ENCODE measurements at regions not wholly inside any gene's neighbourhood (a gene's known extent, or its start where the extent isn't known, plus 50 kb on each side); places are given as distances from the start of the nearest gene placed in this dataset.

GRCh38 chr4:20041839-20042407 lies 209.8 kb upstream of the SLIT2 start:
- no peak overlapping the region for H4K8ac ChIP-seq (ENCODE audit: low read depth, low read length)
- no peak overlapping the region for H3K18ac ChIP-seq (ENCODE audit: low read length)
- no peak overlapping the region for H2BK120ac ChIP-seq (ENCODE audit: insufficient read depth, low read length, poor library complexity)
- H4K12ac ChIP-seq (ENCODE audit: low read depth, low read length), result no peak overlapping the region
- no peaks in the 10 kb centered on the region for H3K79me2 ChIP-seq (ENCODE audit: control insufficient read depth, insufficient read depth, low read length, poor library complexity)
- no peak overlapping the region for H3K4ac ChIP-seq (ENCODE audit: low read depth, low read length)
- H3K27me3 ChIP-seq (ENCODE audit: insufficient read depth, low read length), result no peaks in the 10 kb centered on the region
- H3K9me3 ChIP-seq (ENCODE audit: insufficient read depth, low read depth, low read length), result no peaks in the 10 kb centered on the region
- H3K23ac ChIP-seq (ENCODE audit: low read length), result no peak overlapping the region
- H2BK12ac ChIP-seq (ENCODE audit: low read length), result no peak overlapping the region
- WGBS (ENCODE audit: extremely low coverage, insufficient coverage, insufficient read length), result no CpG with 5 or more reads among the region's 2 CpGs
- H3K27ac ChIP-seq (ENCODE audit: low read depth, low read length), result no peak overlapping the region
- no peaks in the 10 kb centered on the region for H3K4me1 ChIP-seq (ENCODE audit: control insufficient read depth in 1 of 2, insufficient read depth in 2 of 2, low read length in 2 of 2)
- H3K79me1 ChIP-seq (ENCODE audit: low read length), result no peaks in the 10 kb centered on the region
- H2AK5ac ChIP-seq (ENCODE audit: low read length), result no peak overlapping the region
- no peak for DNase-seq
- no peak overlapping the region for H3K9ac ChIP-seq (ENCODE audit: low read length)
- H3K14ac ChIP-seq (ENCODE audit: low read length), result no peak overlapping the region
- no peak overlapping the region for H3K4me2 ChIP-seq (ENCODE audit: low read length)
- no peak overlapping the region for H2AFZ ChIP-seq (ENCODE audit: insufficient read depth, low read length, poor library complexity)
- H3K4me3 ChIP-seq (ENCODE audit: low read depth, low read length), result no peak overlapping the region
- H4K91ac ChIP-seq (ENCODE audit: low read depth, low read length), result no peak overlapping the region
- no peak overlapping the region for H2BK5ac ChIP-seq (ENCODE audit: low read depth, low read length, poor library complexity)
- no peaks in the 10 kb centered on the region for H3K36me3 ChIP-seq (ENCODE audit: control insufficient read depth in 1 of 2, insufficient read depth in 2 of 2, low read length in 2 of 2)

GRCh38 chr4:20037745-20038144 lies 214.0 kb upstream of the SLIT2 start:
- Histone ChIP-seq H3K4me1 (ENCODE audit: control insufficient read depth in 1 of 2, insufficient read depth in 2 of 2, low read length in 2 of 2) (no peaks in the 10 kb centered on the region), H3K14ac (ENCODE audit: low read length) (no peak overlapping the region), H3K4me2 (ENCODE audit: low read length) (no peak overlapping the region), H3K23ac (ENCODE audit: low read length) (no peak overlapping the region), H3K27me3 (ENCODE audit: insufficient read depth, low read length) (no peaks in the 10 kb centered on the region), H3K36me3 (ENCODE audit: control insufficient read depth in 1 of 2, insufficient read depth in 2 of 2, low read length in 2 of 2) (no peaks in the 10 kb centered on the region), H2BK12ac (ENCODE audit: low read length) (no peak overlapping the region), H2BK120ac (ENCODE audit: insufficient read depth, low read length, poor library complexity) (no peak overlapping the region), H3K4ac (ENCODE audit: low read depth, low read length) (no peak overlapping the region), H3K79me2 (ENCODE audit: control insufficient read depth, insufficient read depth, low read length, poor library complexity) (no peaks in the 10 kb centered on the region), H2AFZ (ENCODE audit: insufficient read depth, low read length, poor library complexity) (no peak overlapping the region), H4K12ac (ENCODE audit: low read depth, low read length) (no peak overlapping the region), H3K18ac (ENCODE audit: low read length) (no peak overlapping the region), H3K9ac (ENCODE audit: low read length) (no peak overlapping the region), H3K4me3 (ENCODE audit: low read depth, low read length) (no peak overlapping the region), H2BK5ac (ENCODE audit: low read depth, low read length, poor library complexity) (no peak overlapping the region), H2AK5ac (ENCODE audit: low read length) (no peak overlapping the region), H4K91ac (ENCODE audit: low read depth, low read length) (no peak overlapping the region), H4K8ac (ENCODE audit: low read depth, low read length) (no peak overlapping the region), H3K9me3 (ENCODE audit: insufficient read depth, low read depth, low read length) (no peaks in the 10 kb centered on the region), H3K79me1 (ENCODE audit: low read length) (no peaks in the 10 kb centered on the region), H3K27ac (ENCODE audit: low read depth, low read length) (no peak overlapping the region)
- no peak for DNase-seq
- no CpG with 5 or more reads among the region's 3 CpGs for WGBS (ENCODE audit: extremely low coverage, insufficient coverage, insufficient read length)

- Histone ChIP-seq H2AFZ (ENCODE audit: insufficient read depth, low read length, poor library complexity) (no peak overlapping the region), H2BK5ac (ENCODE audit: low read depth, low read length, poor library complexity) (no peak overlapping the region), H3K4me2 (ENCODE audit: low read length) (no peak overlapping the region), H4K8ac (ENCODE audit: low read depth, low read length) (no peak overlapping the region), H2BK120ac (ENCODE audit: insufficient read depth, low read length, poor library complexity) (no peak overlapping the region), H3K9ac (ENCODE audit: low read length) (no peak overlapping the region), H3K4ac (ENCODE audit: low read depth, low read length) (no peak overlapping the region), H4K12ac (ENCODE audit: low read depth, low read length) (no peak overlapping the region), H2BK12ac (ENCODE audit: low read length) (no peak overlapping the region), H4K91ac (ENCODE audit: low read depth, low read length) (no peak overlapping the region), H3K79me1 (ENCODE audit: low read length) (no peaks in the 10 kb centered on the region), H2AK5ac (ENCODE audit: low read length) (no peak overlapping the region), H3K23ac (ENCODE audit: low read length) (no peak overlapping the region), H3K27ac (ENCODE audit: low read depth, low read length) (no peak overlapping the region), H3K4me1 (ENCODE audit: control insufficient read depth in 1 of 2, insufficient read depth in 2 of 2, low read length in 2 of 2) (no peaks in the 10 kb centered on the region), H3K36me3 (ENCODE audit: control insufficient read depth in 1 of 2, insufficient read depth in 2 of 2, low read length in 2 of 2) (no peaks in the 10 kb centered on the region), H3K14ac (ENCODE audit: low read length) (no peak overlapping the region), H3K79me2 (ENCODE audit: control insufficient read depth, insufficient read depth, low read length, poor library complexity) (no peaks in the 10 kb centered on the region), H3K9me3 (ENCODE audit: insufficient read depth, low read depth, low read length) (no peaks in the 10 kb centered on the region), H3K4me3 (ENCODE audit: low read depth, low read length) (no peak overlapping the region), H3K27me3 (ENCODE audit: insufficient read depth, low read length) (no peaks in the 10 kb centered on the region), H3K18ac (ENCODE audit: low read length) (no peak overlapping the region)
- no peak for DNase-seq
These were observed 221.6 kb upstream of the SLIT2 start for GRCh38 chr4:20030108-20030507.

GRCh38 chr4:20028645-20029044 lies 223.1 kb upstream of the SLIT2 start:
- Histone ChIP-seq H3K79me1 (ENCODE audit: low read length) (no peaks in the 10 kb centered on the region), H3K14ac (ENCODE audit: low read length) (no peak overlapping the region), H3K4me2 (ENCODE audit: low read length) (no peak overlapping the region), H3K23ac (ENCODE audit: low read length) (no peak overlapping the region), H4K12ac (ENCODE audit: low read depth, low read length) (no peak overlapping the region), H3K27me3 (ENCODE audit: insufficient read depth, low read length) (no peaks in the 10 kb centered on the region), H3K36me3 (ENCODE audit: control insufficient read depth in 1 of 2, insufficient read depth in 2 of 2, low read length in 2 of 2) (no peaks in the 10 kb centered on the region), H3K18ac (ENCODE audit: low read length) (no peak overlapping the region), H3K4me3 (ENCODE audit: low read depth, low read length) (no peak overlapping the region), H3K9ac (ENCODE audit: low read length) (no peak overlapping the region), H2AFZ (ENCODE audit: insufficient read depth, low read length, poor library complexity) (no peak overlapping the region), H3K4me1 (ENCODE audit: control insufficient read depth in 1 of 2, insufficient read depth in 2 of 2, low read length in 2 of 2) (no peaks in the 10 kb centered on the region), H3K79me2 (ENCODE audit: control insufficient read depth, insufficient read depth, low read length, poor library complexity) (no peaks in the 10 kb centered on the region), H4K8ac (ENCODE audit: low read depth, low read length) (no peak overlapping the region), H3K9me3 (ENCODE audit: insufficient read depth, low read depth, low read length) (no peaks in the 10 kb centered on the region), H2BK5ac (ENCODE audit: low read depth, low read length, poor library complexity) (no peak overlapping the region), H4K91ac (ENCODE audit: low read depth, low read length) (no peak overlapping the region), H3K4ac (ENCODE audit: low read depth, low read length) (no peak overlapping the region), H3K27ac (ENCODE audit: low read depth, low read length) (no peak overlapping the region), H2BK12ac (ENCODE audit: low read length) (no peak overlapping the region), H2AK5ac (ENCODE audit: low read length) (no peak overlapping the region), H2BK120ac (ENCODE audit: insufficient read depth, low read length, poor library complexity) (no peak overlapping the region)
- DNase-seq, result no peak
- WGBS (ENCODE audit: extremely low coverage, insufficient coverage, insufficient read length), result no CpG with 5 or more reads among the region's 4 CpGs
